WTC11 (cell line): ENCODE measurements at regions not wholly inside any gene's neighbourhood (a gene's known extent, or its start where the extent isn't known, plus 50 kb on each side); places are given as distances from the start of the nearest gene placed in this dataset.

ENCODE experiments used
- ATAC-seq: fragments of 200-7000 bp; cut with Tn5 transposase; 2 replicates; pipeline ENCODE4 v1.10.0; 2021; ENCODE audit warnings: mild to moderate bottlenecking, moderate library complexity
- CTCF ChIA-PET: fragments of 300-600 bp; sonication (Branson Sonifier 250); formaldehyde crosslinking; loops from one replicate; lab custom pipeline; 2021; ENCODE audit warnings: antibody characterized with exemption; lab: Charles Lee
- POLR2A ChIA-PET: fragments of 350-600 bp; sonication (Branson Sonifier 250); formaldehyde crosslinking; loops from one replicate; lab custom pipeline; 2021; ENCODE audit warnings: antibody characterized with exemption; lab: Charles Lee
- DNase-seq: peaks from one replicate; pipeline ENCODE4 v3.0.0; 2021; ENCODE audit warnings: low spot score
- H3K27ac Mint-ChIP-seq: 2 replicates; pipeline ENCODE4 v1.8.0; 2021; ENCODE audit warnings: mixed read lengths
- H3K27me3 Mint-ChIP-seq: 2 replicates; pipeline ENCODE4 v1.8.0; 2021; ENCODE audit warnings: low read depth, mild to moderate bottlenecking, moderate library complexity, mixed read lengths
- H3K36me3 Mint-ChIP-seq: 2 replicates; pipeline ENCODE4 v1.8.0; 2021; ENCODE audit warnings: mixed read lengths
- H3K4me1 Mint-ChIP-seq: 2 replicates; pipeline ENCODE4 v1.8.0; 2022; ENCODE audit warnings: mixed read lengths
- H3K4me3 Mint-ChIP-seq: 2 replicates; pipeline ENCODE4 v1.8.0; 2021; ENCODE audit warnings: mild to moderate bottlenecking, moderate library complexity, mixed read lengths
- H3K9me3 Mint-ChIP-seq: 2 replicates; pipeline ENCODE4 v1.8.0; 2021; ENCODE audit warnings: mixed read lengths
- CBFB ChIP-seq: sonication (generic); formaldehyde crosslinking; IDR thresholded peaks from 2 replicates; pipeline ENCODE4 v1.8.1; 2022; ENCODE audit warnings: mild to moderate bottlenecking, low read depth, missing genetic modification reagents
- FOXP1 ChIP-seq: sonication (generic); formaldehyde crosslinking; IDR thresholded peaks from 2 replicates; pipeline ENCODE4 v1.8.0; 2022; ENCODE audit warnings: missing genetic modification reagents, mild to moderate bottlenecking, moderate library complexity, borderline replicate concordance
- GABPB1 ChIP-seq: sonication (generic); formaldehyde crosslinking; IDR thresholded peaks from 2 replicates; pipeline ENCODE4 v1.8.1; 2023; ENCODE audit warnings: mild to moderate bottlenecking, missing genetic modification reagents
- GTF2I ChIP-seq: fragments of 250-450 bp; sonication (Bioruptor Pico); conservative IDR thresholded peaks from 2 replicates; pipeline ENCODE4 v1.4.0; 2021; ENCODE audit warnings: mild to moderate bottlenecking
- JAZF1 ChIP-seq: fragments of 250-450 bp; sonication (Bioruptor Pico); IDR thresholded peaks from 2 replicates; pipeline ENCODE4 v1.9.0; 2021; ENCODE audit warnings: moderate library complexity, mild to moderate bottlenecking, inconsistent platforms
- MYBL2 ChIP-seq: sonication (generic); formaldehyde crosslinking; IDR thresholded peaks from 2 replicates; pipeline ENCODE4 v1.8.1; 2023; ENCODE audit warnings: mild to moderate bottlenecking, moderate library complexity, missing genetic modification reagents
- NFATC4 ChIP-seq: fragments of 250-450 bp; sonication (Bioruptor Pico); IDR thresholded peaks from 2 replicates; pipeline ENCODE4 v1.9.0; 2021; ENCODE audit warnings: mild to moderate bottlenecking
- SMAD3 ChIP-seq: sonication (generic); formaldehyde crosslinking; IDR thresholded peaks from 2 replicates; pipeline ENCODE4 v1.8.0; 2022; ENCODE audit warnings: missing genetic modification reagents, mild to moderate bottlenecking, borderline replicate concordance
- TCF7 ChIP-seq: sonication (generic); formaldehyde crosslinking; IDR thresholded peaks from 2 replicates; pipeline ENCODE4 v1.8.0; 2022; ENCODE audit warnings: mild to moderate bottlenecking, low read depth, missing genetic modification reagents, moderate library complexity
- TEAD1 ChIP-seq: sonication (generic); formaldehyde crosslinking; IDR thresholded peaks from 2 replicates; pipeline ENCODE4 v1.8.0; 2022; ENCODE audit warnings: mild to moderate bottlenecking, missing genetic modification reagents
- TEAD4 ChIP-seq: sonication (generic); formaldehyde crosslinking; IDR thresholded peaks from 2 replicates; pipeline ENCODE4 v1.8.0; 2022; ENCODE audit warnings: mild to moderate bottlenecking, missing genetic modification reagents
- TP53 ChIP-seq: sonication (generic); formaldehyde crosslinking; IDR thresholded peaks from 2 replicates; pipeline ENCODE4 v1.8.1; 2023; ENCODE audit warnings: mild to moderate bottlenecking, missing genetic modification reagents
- ZNF138 ChIP-seq: sonication (generic); formaldehyde crosslinking; conservative IDR thresholded peaks from 2 replicates; pipeline ENCODE4 v1.8.1; 2022; ENCODE audit warnings: mild to moderate bottlenecking, moderate library complexity, missing genetic modification reagents
- ZNF263 ChIP-seq: sonication (generic); formaldehyde crosslinking; IDR thresholded peaks from 2 replicates; pipeline ENCODE4 v1.8.1; 2022; ENCODE audit warnings: low read depth, mild to moderate bottlenecking, moderate library complexity, missing genetic modification reagents
- TF ChIP-seq, protein P1 (sequence below): fragments of 250-450 bp; sonication (Bioruptor Pico); IDR thresholded peaks from 2 replicates; pipeline ENCODE4 v1.8.0; 2021; ENCODE audit warnings: mild to moderate bottlenecking
- TF ChIP-seq, protein P2 (sequence below): fragments of 250-450 bp; sonication (Bioruptor Pico); IDR thresholded peaks from 2 replicates; pipeline ENCODE4 v1.9.0; 2021; ENCODE audit warnings: mild to moderate bottlenecking
- TF ChIP-seq, protein P3 (sequence below): sonication (generic); formaldehyde crosslinking; IDR thresholded peaks from 2 replicates; pipeline ENCODE4 v1.8.1; 2022; ENCODE audit warnings: mild to moderate bottlenecking, missing genetic modification reagents, moderate library complexity, borderline replicate concordance
- TF ChIP-seq, protein P4 (sequence below): sonication (generic); formaldehyde crosslinking; IDR thresholded peaks from 2 replicates; pipeline ENCODE4 v1.8.1; 2022; ENCODE audit warnings: mild to moderate bottlenecking, moderate library complexity, missing genetic modification reagents
- TF ChIP-seq, protein P5 (sequence below): sonication (generic); formaldehyde crosslinking; conservative IDR thresholded peaks from 2 replicates; pipeline ENCODE4 v1.8.1; 2022; ENCODE audit warnings: mild to moderate bottlenecking, missing genetic modification reagents
- TF ChIP-seq, protein P6 (sequence below): sonication (generic); formaldehyde crosslinking; IDR thresholded peaks from 2 replicates; pipeline ENCODE4 v1.8.0; 2022; ENCODE audit warnings: mild to moderate bottlenecking, missing genetic modification reagents
- TF ChIP-seq, protein P7 (sequence below): sonication (generic); formaldehyde crosslinking; IDR thresholded peaks from 2 replicates; pipeline ENCODE4 v1.8.1; 2022; ENCODE audit warnings: low read depth, missing genetic modification reagents, borderline replicate concordance
- TF ChIP-seq, protein P8 (sequence below): sonication (generic); formaldehyde crosslinking; IDR thresholded peaks from 2 replicates; pipeline ENCODE4 v1.8.0; 2022; ENCODE audit warnings: mild to moderate bottlenecking, missing genetic modification reagents
- TF ChIP-seq, protein P9 (sequence below): sonication (generic); formaldehyde crosslinking; IDR thresholded peaks from 2 replicates; pipeline ENCODE4 v1.8.1; 2023; ENCODE audit warnings: mild to moderate bottlenecking, missing genetic modification reagents
- TF ChIP-seq, protein P10 (sequence below): fragments of 200-600 bp; IDR thresholded peaks from 2 replicates; pipeline ENCODE4 v1.8.0; 2022; ENCODE audit warnings: antibody characterized with exemption
- TF ChIP-seq, protein P11 (sequence below): sonication (generic); formaldehyde crosslinking; IDR thresholded peaks from 2 replicates; pipeline ENCODE4 v1.8.0; 2022; ENCODE audit warnings: mild to moderate bottlenecking, missing genetic modification reagents

DNA sequence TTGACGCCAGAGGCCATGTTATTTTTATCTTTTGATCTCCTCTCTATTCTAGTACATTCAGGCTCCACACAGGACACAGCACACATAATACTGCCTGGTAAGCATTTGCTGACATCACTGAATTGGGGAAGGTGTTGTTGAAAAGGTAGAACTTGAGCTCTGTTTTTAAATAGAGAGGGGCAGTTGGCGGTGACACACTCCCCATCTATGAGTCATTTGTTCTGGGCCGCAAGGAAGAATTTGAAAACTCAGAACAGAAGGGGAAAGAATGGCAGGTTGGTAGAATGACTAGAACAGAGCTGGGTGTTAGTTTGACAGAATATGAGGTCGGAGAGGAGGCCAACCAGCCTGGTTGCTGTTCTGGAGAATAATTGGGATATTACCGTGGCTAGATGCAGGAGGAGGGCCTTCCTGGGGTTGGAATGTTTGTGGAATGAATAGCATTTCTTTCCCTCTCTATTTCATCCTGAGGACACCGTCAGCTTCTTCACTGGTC, 52.1 kb upstream of the ERRFI1 start:
- no peak for DNase-seq
- Mint-ChIP-seq H3K9me3 (no peaks in the 10 kb centered on the region), H3K27ac (no peak overlapping the region), H3K4me1 (peaks cover 27% of the 10 kb centered on the region), H3K36me3 (no peaks in the 10 kb centered on the region), H3K27me3 (no peaks in the 10 kb centered on the region; the same call in 1 of the 2 replicates)
- peak; percentile 44 for ATAC-seq
- TF ChIP-seq, protein P1, sequence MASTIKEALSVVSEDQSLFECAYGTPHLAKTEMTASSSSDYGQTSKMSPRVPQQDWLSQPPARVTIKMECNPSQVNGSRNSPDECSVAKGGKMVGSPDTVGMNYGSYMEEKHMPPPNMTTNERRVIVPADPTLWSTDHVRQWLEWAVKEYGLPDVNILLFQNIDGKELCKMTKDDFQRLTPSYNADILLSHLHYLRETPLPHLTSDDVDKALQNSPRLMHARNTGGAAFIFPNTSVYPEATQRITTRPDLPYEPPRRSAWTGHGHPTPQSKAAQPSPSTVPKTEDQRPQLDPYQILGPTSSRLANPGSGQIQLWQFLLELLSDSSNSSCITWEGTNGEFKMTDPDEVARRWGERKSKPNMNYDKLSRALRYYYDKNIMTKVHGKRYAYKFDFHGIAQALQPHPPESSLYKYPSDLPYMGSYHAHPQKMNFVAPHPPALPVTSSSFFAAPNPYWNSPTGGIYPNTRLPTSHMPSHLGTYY (CRISPR knock-in tag): no peak
- TF ChIP-seq NFATC4 (no peak), SMAD3 (no peak), CBFB (no peak), MYBL2 (no peak), TEAD1 (no peak), TEAD4 (CRISPR knock-in tag) (no peak), TP53 (CRISPR knock-in tag) (no peak), GABPB1 (CRISPR knock-in tag) (no peak), FOXP1 (CRISPR knock-in tag) (no peak), ZNF263 (no peak)
- TF ChIP-seq, protein P2, sequence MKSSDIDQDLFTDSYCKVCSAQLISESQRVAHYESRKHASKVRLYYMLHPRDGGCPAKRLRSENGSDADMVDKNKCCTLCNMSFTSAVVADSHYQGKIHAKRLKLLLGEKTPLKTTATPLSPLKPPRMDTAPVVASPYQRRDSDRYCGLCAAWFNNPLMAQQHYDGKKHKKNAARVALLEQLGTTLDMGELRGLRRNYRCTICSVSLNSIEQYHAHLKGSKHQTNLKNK (CRISPR knock-in tag): no peak
- TF ChIP-seq, protein P3, sequence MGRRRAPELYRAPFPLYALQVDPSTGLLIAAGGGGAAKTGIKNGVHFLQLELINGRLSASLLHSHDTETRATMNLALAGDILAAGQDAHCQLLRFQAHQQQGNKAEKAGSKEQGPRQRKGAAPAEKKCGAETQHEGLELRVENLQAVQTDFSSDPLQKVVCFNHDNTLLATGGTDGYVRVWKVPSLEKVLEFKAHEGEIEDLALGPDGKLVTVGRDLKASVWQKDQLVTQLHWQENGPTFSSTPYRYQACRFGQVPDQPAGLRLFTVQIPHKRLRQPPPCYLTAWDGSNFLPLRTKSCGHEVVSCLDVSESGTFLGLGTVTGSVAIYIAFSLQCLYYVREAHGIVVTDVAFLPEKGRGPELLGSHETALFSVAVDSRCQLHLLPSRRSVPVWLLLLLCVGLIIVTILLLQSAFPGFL (CRISPR knock-in tag): no peak
- TF ChIP-seq, protein P4, sequence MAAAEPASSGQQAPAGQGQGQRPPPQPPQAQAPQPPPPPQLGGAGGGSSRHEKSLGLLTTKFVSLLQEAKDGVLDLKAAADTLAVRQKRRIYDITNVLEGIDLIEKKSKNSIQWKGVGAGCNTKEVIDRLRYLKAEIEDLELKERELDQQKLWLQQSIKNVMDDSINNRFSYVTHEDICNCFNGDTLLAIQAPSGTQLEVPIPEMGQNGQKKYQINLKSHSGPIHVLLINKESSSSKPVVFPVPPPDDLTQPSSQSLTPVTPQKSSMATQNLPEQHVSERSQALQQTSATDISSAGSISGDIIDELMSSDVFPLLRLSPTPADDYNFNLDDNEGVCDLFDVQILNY (CRISPR knock-in tag): no peak
- TF ChIP-seq, protein P5, sequence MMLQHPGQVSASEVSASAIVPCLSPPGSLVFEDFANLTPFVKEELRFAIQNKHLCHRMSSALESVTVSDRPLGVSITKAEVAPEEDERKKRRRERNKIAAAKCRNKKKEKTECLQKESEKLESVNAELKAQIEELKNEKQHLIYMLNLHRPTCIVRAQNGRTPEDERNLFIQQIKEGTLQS (CRISPR knock-in tag): no peak
- TF ChIP-seq, protein P6, sequence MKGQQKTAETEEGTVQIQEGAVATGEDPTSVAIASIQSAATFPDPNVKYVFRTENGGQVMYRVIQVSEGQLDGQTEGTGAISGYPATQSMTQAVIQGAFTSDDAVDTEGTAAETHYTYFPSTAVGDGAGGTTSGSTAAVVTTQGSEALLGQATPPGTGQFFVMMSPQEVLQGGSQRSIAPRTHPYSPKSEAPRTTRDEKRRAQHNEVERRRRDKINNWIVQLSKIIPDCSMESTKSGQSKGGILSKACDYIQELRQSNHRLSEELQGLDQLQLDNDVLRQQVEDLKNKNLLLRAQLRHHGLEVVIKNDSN (CRISPR knock-in tag): no peak
- TF ChIP-seq, protein P7, sequence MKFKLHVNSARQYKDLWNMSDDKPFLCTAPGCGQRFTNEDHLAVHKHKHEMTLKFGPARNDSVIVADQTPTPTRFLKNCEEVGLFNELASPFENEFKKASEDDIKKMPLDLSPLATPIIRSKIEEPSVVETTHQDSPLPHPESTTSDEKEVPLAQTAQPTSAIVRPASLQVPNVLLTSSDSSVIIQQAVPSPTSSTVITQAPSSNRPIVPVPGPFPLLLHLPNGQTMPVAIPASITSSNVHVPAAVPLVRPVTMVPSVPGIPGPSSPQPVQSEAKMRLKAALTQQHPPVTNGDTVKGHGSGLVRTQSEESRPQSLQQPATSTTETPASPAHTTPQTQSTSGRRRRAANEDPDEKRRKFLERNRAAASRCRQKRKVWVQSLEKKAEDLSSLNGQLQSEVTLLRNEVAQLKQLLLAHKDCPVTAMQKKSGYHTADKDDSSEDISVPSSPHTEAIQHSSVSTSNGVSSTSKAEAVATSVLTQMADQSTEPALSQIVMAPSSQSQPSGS (CRISPR knock-in tag): no peak
- TF ChIP-seq, all 79 proteins: peak for 0
- CTCF ChIA-PET: interaction anchor here (0.6 to 2.9 kb wide), 6 partner anchors 63 to 236 kb away, joined by 3 to 10 read pairs (median 4); no protein-coding TSS in a partner anchor
- POLR2A ChIA-PET: interaction anchor here (0.6 to 1.0 kb wide), 2 partner anchors 20 to 40 kb away, joined by 3 to 5 read pairs; no protein-coding TSS in a partner anchor
- H3K4me3 Mint-ChIP-seq: no peak overlapping the region

DNA sequence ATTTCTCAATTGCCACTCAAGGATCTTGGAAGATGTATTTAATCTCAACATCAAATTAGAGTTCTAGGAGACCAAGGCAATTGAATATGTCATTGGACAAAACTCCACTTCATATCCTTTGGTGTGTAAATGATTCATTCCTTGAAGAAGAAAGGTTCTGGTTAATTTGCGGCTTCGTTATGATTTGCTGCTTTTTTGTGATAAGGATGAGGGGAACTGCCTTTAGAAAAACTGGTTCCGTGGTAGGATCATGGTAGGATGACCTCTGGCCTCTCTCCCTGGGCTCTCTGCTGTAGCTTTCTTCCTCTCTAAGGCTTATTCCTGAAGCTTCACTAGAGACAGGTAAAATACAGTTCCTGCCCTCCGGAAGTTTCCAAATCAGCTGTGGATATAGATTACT, 51.5 kb upstream of the ERRFI1 start:
- Mint-ChIP-seq H3K4me1 (peaks cover 27% of the 10 kb centered on the region), H3K9me3 (no peaks in the 10 kb centered on the region), H3K36me3 (no peaks in the 10 kb centered on the region), H3K27me3 (no peaks in the 10 kb centered on the region; the same call in 1 of the 2 replicates), H3K27ac (peak overlapping the region; percentile 27; the same call in 1 of the 2 replicates), H3K4me3 (no peak overlapping the region)
- DNase-seq (no peak), ATAC-seq (no peak)
- POLR2A ChIA-PET: no interaction called here
- CTCF ChIA-PET: interaction anchor here (1.2 to 2.9 kb wide), 3 partner anchors 62 to 237 kb away, joined by 3 to 10 read pairs (median 9); no protein-coding TSS in a partner anchor
- TF ChIP-seq, protein P8, sequence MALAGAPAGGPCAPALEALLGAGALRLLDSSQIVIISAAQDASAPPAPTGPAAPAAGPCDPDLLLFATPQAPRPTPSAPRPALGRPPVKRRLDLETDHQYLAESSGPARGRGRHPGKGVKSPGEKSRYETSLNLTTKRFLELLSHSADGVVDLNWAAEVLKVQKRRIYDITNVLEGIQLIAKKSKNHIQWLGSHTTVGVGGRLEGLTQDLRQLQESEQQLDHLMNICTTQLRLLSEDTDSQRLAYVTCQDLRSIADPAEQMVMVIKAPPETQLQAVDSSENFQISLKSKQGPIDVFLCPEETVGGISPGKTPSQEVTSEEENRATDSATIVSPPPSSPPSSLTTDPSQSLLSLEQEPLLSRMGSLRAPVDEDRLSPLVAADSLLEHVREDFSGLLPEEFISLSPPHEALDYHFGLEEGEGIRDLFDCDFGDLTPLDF: no peak
- TF ChIP-seq JAZF1 (CRISPR knock-in tag) (no peak), SMAD3 (no peak), NFATC4 (no peak), ZNF138 (CRISPR knock-in tag) (no peak), CBFB (no peak), TCF7 (CRISPR knock-in tag) (no peak), GTF2I (CRISPR knock-in tag) (no peak)
- TF ChIP-seq, protein P9, sequence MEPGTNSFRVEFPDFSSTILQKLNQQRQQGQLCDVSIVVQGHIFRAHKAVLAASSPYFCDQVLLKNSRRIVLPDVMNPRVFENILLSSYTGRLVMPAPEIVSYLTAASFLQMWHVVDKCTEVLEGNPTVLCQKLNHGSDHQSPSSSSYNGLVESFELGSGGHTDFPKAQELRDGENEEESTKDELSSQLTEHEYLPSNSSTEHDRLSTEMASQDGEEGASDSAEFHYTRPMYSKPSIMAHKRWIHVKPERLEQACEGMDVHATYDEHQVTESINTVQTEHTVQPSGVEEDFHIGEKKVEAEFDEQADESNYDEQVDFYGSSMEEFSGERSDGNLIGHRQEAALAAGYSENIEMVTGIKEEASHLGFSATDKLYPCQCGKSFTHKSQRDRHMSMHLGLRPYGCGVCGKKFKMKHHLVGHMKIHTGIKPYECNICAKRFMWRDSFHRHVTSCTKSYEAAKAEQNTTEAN (CRISPR knock-in tag): no peak
- TF ChIP-seq, protein P10, sequence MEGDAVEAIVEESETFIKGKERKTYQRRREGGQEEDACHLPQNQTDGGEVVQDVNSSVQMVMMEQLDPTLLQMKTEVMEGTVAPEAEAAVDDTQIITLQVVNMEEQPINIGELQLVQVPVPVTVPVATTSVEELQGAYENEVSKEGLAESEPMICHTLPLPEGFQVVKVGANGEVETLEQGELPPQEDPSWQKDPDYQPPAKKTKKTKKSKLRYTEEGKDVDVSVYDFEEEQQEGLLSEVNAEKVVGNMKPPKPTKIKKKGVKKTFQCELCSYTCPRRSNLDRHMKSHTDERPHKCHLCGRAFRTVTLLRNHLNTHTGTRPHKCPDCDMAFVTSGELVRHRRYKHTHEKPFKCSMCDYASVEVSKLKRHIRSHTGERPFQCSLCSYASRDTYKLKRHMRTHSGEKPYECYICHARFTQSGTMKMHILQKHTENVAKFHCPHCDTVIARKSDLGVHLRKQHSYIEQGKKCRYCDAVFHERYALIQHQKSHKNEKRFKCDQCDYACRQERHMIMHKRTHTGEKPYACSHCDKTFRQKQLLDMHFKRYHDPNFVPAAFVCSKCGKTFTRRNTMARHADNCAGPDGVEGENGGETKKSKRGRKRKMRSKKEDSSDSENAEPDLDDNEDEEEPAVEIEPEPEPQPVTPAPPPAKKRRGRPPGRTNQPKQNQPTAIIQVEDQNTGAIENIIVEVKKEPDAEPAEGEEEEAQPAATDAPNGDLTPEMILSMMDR: no peak
- TF ChIP-seq, protein P11, sequence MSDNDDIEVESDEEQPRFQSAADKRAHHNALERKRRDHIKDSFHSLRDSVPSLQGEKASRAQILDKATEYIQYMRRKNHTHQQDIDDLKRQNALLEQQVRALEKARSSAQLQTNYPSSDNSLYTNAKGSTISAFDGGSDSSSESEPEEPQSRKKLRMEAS (CRISPR knock-in tag): no peak
